NT2/D1 (cell line): ENCODE measurements at regions not wholly inside any gene's neighbourhood (a gene's known extent, or its start where the extent isn't known, plus 50 kb on each side); places are given as distances from the start of the nearest gene placed in this dataset.

ENCODE experiments used
- SUZ12 ChIP-seq: IDR thresholded peaks from 2 replicates; pipeline ENCODE4 v1.6.1; 2011; ENCODE audit not compliant: insufficient read length, insufficient read depth; ENCODE audit errors: extremely low read depth
- YY1 ChIP-seq: IDR thresholded peaks from 2 replicates; pipeline ENCODE4 v1.6.1; 2011; ENCODE audit not compliant: insufficient read length, insufficient read depth
- ZNF274 ChIP-seq: IDR thresholded peaks from 2 replicates; pipeline ENCODE4 v1.6.1; 2011; ENCODE audit warnings: mild to moderate bottlenecking, low read depth, low read length

DNA sequence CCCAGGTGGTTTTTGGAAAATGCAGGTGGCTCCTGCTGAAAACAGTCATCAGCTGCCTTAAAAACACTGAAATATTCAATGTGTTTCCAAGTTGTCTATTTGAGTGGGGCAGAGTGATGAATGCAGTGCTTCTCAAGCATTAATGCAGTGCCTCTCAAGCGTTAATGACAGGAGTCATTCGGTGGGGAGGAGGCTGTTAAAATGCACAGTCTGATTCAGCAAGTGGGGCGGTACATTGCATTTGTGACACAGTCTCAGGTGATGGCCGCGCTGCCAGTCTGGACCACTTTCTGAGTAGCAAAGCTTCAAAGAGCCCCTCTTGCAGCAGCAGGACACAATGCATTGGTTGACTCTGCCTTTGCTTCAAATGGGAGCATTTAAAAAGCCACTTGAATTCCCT is 231.4 kb upstream of the RGPD4 start:
- TF ChIP-seq YY1 (no peak), ZNF274 (no peak), SUZ12 (no peak)
